NCI-H1417 (cell line): ENCODE measurements at regions not wholly inside any gene's neighbourhood (a gene's known extent, or its start where the extent isn't known, plus 50 kb on each side); places are given as distances from the start of the nearest gene placed in this dataset.
A peak's percentile ranks its signal among the peaks of the same experiment; 100 is the strongest.

Experiments
- DNase-seq, 3 experiments: peaks; one replicate each; lab custom pipeline; 2025; lab: John Stamatoyannopoulos, UW

- DNase-seq, result no peak
These were observed 62.7 kb downstream of the NPTX2 start for GRCh38 chr7:98679741-98680140.

- DNase-seq, result peak in 2 of 3 experiments; percentile 55 to 74
These were observed 64.4 kb downstream of the NPTX2 start for GRCh38 chr7:98681511-98681910.

GRCh38 chr7:98681951-98682350 is 64.9 kb downstream of the NPTX2 start:
- DNase-seq, result peak; percentile 17 to 96 (median 82)

- no peak for DNase-seq
These were observed 66.4 kb downstream of the NPTX2 start for GRCh38 chr7:98683514-98683913.

GRCh38 chr7:98685541-98685940 is 68.5 kb downstream of the NPTX2 start:
- no peak for DNase-seq

GRCh38 chr7:98686466-98687080 is 69.5 kb downstream of the NPTX2 start:
- peak in 1 of 3 experiments; percentile 40 for DNase-seq

GRCh38 chr7:98687111-98687751 is 70.1 kb downstream of the NPTX2 start:
- DNase-seq, result peak in 2 of 3 experiments; percentile 4 to 49

GRCh38 chr7:98691619-98692018 is 74.5 kb downstream of the NPTX2 start:
- no peak for DNase-seq

GRCh38 chr7:98697083-98697482 is 80.0 kb downstream of the NPTX2 start:
- no peak for DNase-seq

- no peak for DNase-seq
These were observed 80.6 kb downstream of the NPTX2 start for GRCh38 chr7:98697485-98698240.

- no peak for DNase-seq
These were observed 81.9 kb downstream of the NPTX2 start for GRCh38 chr7:98698976-98699375.

GRCh38 chr7:98700533-98700932 is 83.4 kb downstream of the NPTX2 start:
- DNase-seq, result no peak

- no peak for DNase-seq
These were observed 84.3 kb downstream of the NPTX2 start for GRCh38 chr7:98701372-98701771.

GRCh38 chr7:98702021-98702420 is 84.9 kb downstream of the NPTX2 start:
- no peak for DNase-seq

- no peak for DNase-seq
These were observed 86.8 kb downstream of the NPTX2 start for GRCh38 chr7:98703916-98704315.

GRCh38 chr7:98705626-98706025 is 88.5 kb downstream of the NPTX2 start:
- DNase-seq, result no peak

GRCh38 chr7:98707076-98707475 is 90.0 kb downstream of the NPTX2 start:
- DNase-seq, result no peak

GRCh38 chr7:98711945-98712344 is 94.9 kb downstream of the NPTX2 start:
- DNase-seq, result no peak

- DNase-seq, result no peak
These were observed 96.2 kb downstream of the NPTX2 start for GRCh38 chr7:98713165-98713810.

- no peak for DNase-seq
These were observed 102.3 kb downstream of the NPTX2 start for GRCh38 chr7:98719396-98719795.

GRCh38 chr7:98722402-98722801 is 105.3 kb downstream of the NPTX2 start:
- DNase-seq, result no peak

GRCh38 chr7:98724591-98724990 is 107.5 kb downstream of the NPTX2 start:
- no peak for DNase-seq
